SJSA1 (cell line): ENCODE measurements at regions not wholly inside any gene's neighbourhood (a gene's known extent, or its start where the extent isn't known, plus 50 kb on each side); places are given as distances from the start of the nearest gene placed in this dataset.

ENCODE experiments used
- DNase-seq, 2 experiments: peaks; one replicate each; pipeline ENCODE4 v3.0.0-alpha.2; 2015 to 2020; ENCODE audit warnings: low spot score in 2 of 2, low read depth in 1 of 2
- H3K27ac ChIP-seq: fragments of 250-450 bp; sonication (Bioruptor Pico); 2 replicates; pipeline ENCODE4 v1.5.1; 2020; ENCODE audit warnings: mild to moderate bottlenecking, moderate library complexity
- H3K27me3 ChIP-seq: fragments of 250-450 bp; sonication (Bioruptor Pico); replicated peaks from 2 replicates; pipeline ENCODE4 v1.5.1; 2020; ENCODE audit warnings: mild to moderate bottlenecking, moderate library complexity
- H3K36me3 ChIP-seq: fragments of 250-450 bp; sonication (Bioruptor Pico); 2 replicates; pipeline ENCODE4 v1.5.1; 2020; ENCODE audit warnings: mild to moderate bottlenecking
- H3K4me1 ChIP-seq: fragments of 250-450 bp; sonication (Bioruptor Pico); replicated peaks from 2 replicates; pipeline ENCODE4 v1.6.1; 2021; ENCODE audit warnings: mild to moderate bottlenecking
- H3K4me3 ChIP-seq: fragments of 250-450 bp; sonication (Bioruptor Pico); 2 replicates; pipeline ENCODE4 v1.5.1; 2020; ENCODE audit warnings: mild to moderate bottlenecking
- H3K9me3 ChIP-seq: fragments of 250-450 bp; sonication (Bioruptor Pico); replicated peaks from 2 replicates; pipeline ENCODE4 v1.5.1; 2020; ENCODE audit warnings: mild to moderate bottlenecking

GRCh38 chr14:42869681-42870080 is 1263.0 kb downstream of the LRFN5 start:
- Histone ChIP-seq H3K4me3 (no peak overlapping the region), H3K27ac (no peak overlapping the region)
- DNase-seq, result no peak

GRCh38 chr14:42862114-42862513 is 1255.4 kb downstream of the LRFN5 start:
- Histone ChIP-seq H3K4me3 (no peak overlapping the region), H3K4me1 (no peaks in the 10 kb centered on the region), H3K9me3 (0 out of 2 replicates have a peak, but pooled peaks cover 6% of the 10 kb centered on the region), H3K27ac (no peak overlapping the region), H3K27me3 (no peaks in the 10 kb centered on the region), H3K36me3 (no peaks in the 10 kb centered on the region)
- DNase-seq, result no peak

More at GRCh38 chr14:42869681-42870080, 1263.0 kb downstream of the LRFN5 start:
- Histone ChIP-seq H3K9me3 (peaks cover 2% of the 10 kb centered on the region; the same call in 1 of the 2 replicates), H3K36me3 (no peaks in the 10 kb centered on the region), H3K4me1 (no peaks in the 10 kb centered on the region), H3K27me3 (no peaks in the 10 kb centered on the region)

- H3K36me3 ChIP-seq, result no peaks in the 10 kb centered on the region
- no peaks in the 10 kb centered on the region for H3K4me1 ChIP-seq
- H3K27ac ChIP-seq, result no peak overlapping the region
- 0 out of 2 replicates have a peak, but pooled peaks cover 4% of the 10 kb centered on the region for H3K9me3 ChIP-seq
- no peak overlapping the region for H3K4me3 ChIP-seq
- H3K27me3 ChIP-seq, result no peaks in the 10 kb centered on the region
- no peak for DNase-seq
Observed at GRCh38 chr14:42860371-42860770, 1253.7 kb downstream of the LRFN5 start.

- DNase-seq, result no peak
- H3K9me3 ChIP-seq, result 0 out of 2 replicates have a peak, but pooled peaks cover 4% of the 10 kb centered on the region
- no peaks in the 10 kb centered on the region for H3K36me3 ChIP-seq
- H3K4me3 ChIP-seq, result no peak overlapping the region
- H3K4me1 ChIP-seq, result no peaks in the 10 kb centered on the region
- H3K27ac ChIP-seq, result no peak overlapping the region
- no peaks in the 10 kb centered on the region for H3K27me3 ChIP-seq
Observed at GRCh38 chr14:42856106-42856505, 1249.4 kb downstream of the LRFN5 start.

GRCh38 chr14:42855085-42855484 is 1248.4 kb downstream of the LRFN5 start:
- H3K27me3 ChIP-seq, result no peaks in the 10 kb centered on the region
- H3K4me3 ChIP-seq, result no peak overlapping the region
- no peaks in the 10 kb centered on the region for H3K4me1 ChIP-seq
- no peaks in the 10 kb centered on the region for H3K36me3 ChIP-seq
- H3K9me3 ChIP-seq, result 0 out of 2 replicates have a peak, but pooled peaks cover 4% of the 10 kb centered on the region
- no peak for DNase-seq
- H3K27ac ChIP-seq, result no peak overlapping the region

- no peak for DNase-seq
- no peaks in the 10 kb centered on the region for H3K9me3 ChIP-seq
- H3K36me3 ChIP-seq, result no peaks in the 10 kb centered on the region
- H3K27ac ChIP-seq, result no peak overlapping the region
- no peak overlapping the region for H3K4me3 ChIP-seq
- no peaks in the 10 kb centered on the region for H3K27me3 ChIP-seq
- no peaks in the 10 kb centered on the region for H3K4me1 ChIP-seq
Observed at GRCh38 chr14:42854061-42854460, 1247.4 kb downstream of the LRFN5 start.

- H3K9me3 ChIP-seq, result no peaks in the 10 kb centered on the region
- H3K4me3 ChIP-seq, result no peak overlapping the region
- DNase-seq, result no peak
- H3K36me3 ChIP-seq, result no peaks in the 10 kb centered on the region
- H3K4me1 ChIP-seq, result no peaks in the 10 kb centered on the region
- no peaks in the 10 kb centered on the region for H3K27me3 ChIP-seq
- H3K27ac ChIP-seq, result no peak overlapping the region
Observed at GRCh38 chr14:42848652-42849051, 1242.0 kb downstream of the LRFN5 start.

- Histone ChIP-seq H3K36me3 (no peaks in the 10 kb centered on the region), H3K4me1 (no peaks in the 10 kb centered on the region)
- DNase-seq, result no peak
Observed at GRCh38 chr14:42814817-42815216, 1208.1 kb downstream of the LRFN5 start.

GRCh38 chr14:42806909-42807315 is 1200.2 kb downstream of the LRFN5 start:
- no peak for DNase-seq
- H3K27me3 ChIP-seq, result no peaks in the 10 kb centered on the region
- no peaks in the 10 kb centered on the region for H3K4me1 ChIP-seq
- H3K4me3 ChIP-seq, result no peak overlapping the region
- H3K36me3 ChIP-seq, result no peaks in the 10 kb centered on the region
- H3K9me3 ChIP-seq, result no peaks in the 10 kb centered on the region
- no peak overlapping the region for H3K27ac ChIP-seq

More at GRCh38 chr14:42814817-42815216, 1208.1 kb downstream of the LRFN5 start:
- Histone ChIP-seq H3K4me3 (no peak overlapping the region), H3K9me3 (no peaks in the 10 kb centered on the region), H3K27ac (no peak overlapping the region), H3K27me3 (no peaks in the 10 kb centered on the region; the same call in 1 of the 2 replicates)

GRCh38 chr14:42804141-42804540 is 1197.5 kb downstream of the LRFN5 start:
- no peaks in the 10 kb centered on the region for H3K27me3 ChIP-seq
- no peak overlapping the region for H3K4me3 ChIP-seq
- no peak for DNase-seq
- H3K27ac ChIP-seq, result no peak overlapping the region
- no peaks in the 10 kb centered on the region for H3K9me3 ChIP-seq
- no peaks in the 10 kb centered on the region for H3K36me3 ChIP-seq
- no peaks in the 10 kb centered on the region for H3K4me1 ChIP-seq

- H3K4me3 ChIP-seq, result no peak overlapping the region
- H3K36me3 ChIP-seq, result no peaks in the 10 kb centered on the region
- no peaks in the 10 kb centered on the region for H3K4me1 ChIP-seq
- H3K27ac ChIP-seq, result no peak overlapping the region
- DNase-seq, result no peak
- H3K9me3 ChIP-seq, result no peaks in the 10 kb centered on the region
- H3K27me3 ChIP-seq, result no peaks in the 10 kb centered on the region
Observed at GRCh38 chr14:42802346-42802745, 1195.7 kb downstream of the LRFN5 start.

GRCh38 chr14:42792166-42792565 is 1185.5 kb downstream of the LRFN5 start:
- H3K4me3 ChIP-seq, result no peak overlapping the region
- H3K27ac ChIP-seq, result no peak overlapping the region
- H3K9me3 ChIP-seq, result no peaks in the 10 kb centered on the region
- H3K27me3 ChIP-seq, result no peaks in the 10 kb centered on the region
- no peaks in the 10 kb centered on the region for H3K4me1 ChIP-seq
- H3K36me3 ChIP-seq, result no peaks in the 10 kb centered on the region
- DNase-seq, result no peak

- Histone ChIP-seq H3K27ac (no peak overlapping the region), H3K27me3 (no peaks in the 10 kb centered on the region), H3K4me1 (no peaks in the 10 kb centered on the region), H3K4me3 (no peak overlapping the region), H3K36me3 (no peaks in the 10 kb centered on the region), H3K9me3 (0 out of 2 replicates have a peak, but pooled peaks cover 3% of the 10 kb centered on the region)
- DNase-seq, result no peak
Observed at GRCh38 chr14:42782754-42783153, 1176.1 kb downstream of the LRFN5 start.

- Histone ChIP-seq H3K9me3 (no peaks in the 10 kb centered on the region), H3K36me3 (no peaks in the 10 kb centered on the region), H3K27me3 (no peaks in the 10 kb centered on the region), H3K4me1 (no peaks in the 10 kb centered on the region), H3K4me3 (no peak overlapping the region), H3K27ac (no peak overlapping the region)
- DNase-seq, result no peak
Observed at GRCh38 chr14:42778984-42779383, 1172.3 kb downstream of the LRFN5 start.

- H3K9me3 ChIP-seq, result no peaks in the 10 kb centered on the region
- no peaks in the 10 kb centered on the region for H3K4me1 ChIP-seq
- DNase-seq, result no peak
- H3K27me3 ChIP-seq, result no peaks in the 10 kb centered on the region
- no peak overlapping the region for H3K27ac ChIP-seq
- H3K4me3 ChIP-seq, result no peak overlapping the region
- H3K36me3 ChIP-seq, result no peaks in the 10 kb centered on the region
Observed at GRCh38 chr14:42750771-42751170, 1144.1 kb downstream of the LRFN5 start.
